GM20000 (cell line): ENCODE measurements at regions not wholly inside any gene's neighbourhood (a gene's known extent, or its start where the extent isn't known, plus 50 kb on each side); places are given as distances from the start of the nearest gene placed in this dataset.

Experiments used
- DNase-seq: peaks from one replicate; pipeline ENCODE4 v3.0.0; 2012; ENCODE audit warnings: low spot score
- TF ChIP-seq, protein P1 (sequence below): IDR thresholded peaks from 2 replicates; pipeline ENCODE4 v1.5.1; 2012; ENCODE audit warnings: mild to moderate bottlenecking, control low read depth; ENCODE audit errors: extremely low read depth, missing control alignments

DNA sequence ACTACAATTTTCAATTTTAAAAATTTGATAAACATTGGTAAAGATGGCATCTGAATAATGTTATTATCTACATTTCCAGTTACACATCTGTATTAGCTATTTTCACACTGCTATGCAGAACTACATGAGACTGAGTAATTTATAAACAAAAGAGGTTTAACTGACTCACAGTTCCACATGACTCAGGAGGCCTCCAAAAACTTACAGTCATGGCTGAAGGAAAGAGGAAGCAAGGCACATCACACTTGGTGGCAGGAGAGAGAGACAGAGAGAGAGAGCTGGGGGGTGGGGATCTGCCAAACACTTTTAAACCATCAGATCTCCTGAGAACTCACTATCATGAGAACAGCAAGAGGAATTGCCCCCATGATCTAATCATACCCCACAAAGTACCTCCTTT lies 850.0 kb downstream of the LTN1 start:
- TF ChIP-seq, protein P1, sequence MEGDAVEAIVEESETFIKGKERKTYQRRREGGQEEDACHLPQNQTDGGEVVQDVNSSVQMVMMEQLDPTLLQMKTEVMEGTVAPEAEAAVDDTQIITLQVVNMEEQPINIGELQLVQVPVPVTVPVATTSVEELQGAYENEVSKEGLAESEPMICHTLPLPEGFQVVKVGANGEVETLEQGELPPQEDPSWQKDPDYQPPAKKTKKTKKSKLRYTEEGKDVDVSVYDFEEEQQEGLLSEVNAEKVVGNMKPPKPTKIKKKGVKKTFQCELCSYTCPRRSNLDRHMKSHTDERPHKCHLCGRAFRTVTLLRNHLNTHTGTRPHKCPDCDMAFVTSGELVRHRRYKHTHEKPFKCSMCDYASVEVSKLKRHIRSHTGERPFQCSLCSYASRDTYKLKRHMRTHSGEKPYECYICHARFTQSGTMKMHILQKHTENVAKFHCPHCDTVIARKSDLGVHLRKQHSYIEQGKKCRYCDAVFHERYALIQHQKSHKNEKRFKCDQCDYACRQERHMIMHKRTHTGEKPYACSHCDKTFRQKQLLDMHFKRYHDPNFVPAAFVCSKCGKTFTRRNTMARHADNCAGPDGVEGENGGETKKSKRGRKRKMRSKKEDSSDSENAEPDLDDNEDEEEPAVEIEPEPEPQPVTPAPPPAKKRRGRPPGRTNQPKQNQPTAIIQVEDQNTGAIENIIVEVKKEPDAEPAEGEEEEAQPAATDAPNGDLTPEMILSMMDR, result no peak
- no peak for DNase-seq

DNA sequence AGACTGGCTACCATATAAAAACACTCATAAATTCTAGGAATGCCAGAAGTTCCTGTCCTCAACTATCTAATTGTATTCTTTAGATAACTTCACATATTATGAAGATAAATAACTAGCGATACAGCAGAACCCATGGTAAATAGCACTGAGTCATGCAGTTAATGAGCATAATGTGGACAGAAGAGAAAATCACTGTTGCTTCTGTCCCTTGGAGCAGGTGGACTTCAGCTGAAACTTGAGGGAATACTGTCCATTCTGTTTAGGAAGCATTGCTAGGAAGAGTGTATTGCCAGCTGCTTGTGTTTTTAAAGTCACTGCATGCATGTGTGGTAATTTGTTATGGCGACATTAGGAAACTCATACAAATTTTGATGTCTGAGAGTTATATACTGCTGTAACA lies 854.4 kb downstream of the LTN1 start:
- DNase-seq, result no peak
- TF ChIP-seq, protein P1, result no peak

GRCh38 chr21:28136656-28137255 lies 855.9 kb downstream of the LTN1 start:
- no peak for DNase-seq
- TF ChIP-seq, protein P1, result no peak

GRCh38 chr21:28135646-28136045 lies 857.0 kb downstream of the LTN1 start:
- TF ChIP-seq, protein P1, result no peak
- no peak for DNase-seq

- TF ChIP-seq, protein P1, result no peak
- no peak for DNase-seq
Observed at GRCh38 chr21:28133116-28133515, 859.6 kb downstream of the LTN1 start.

GRCh38 chr21:28132713-28133112 lies 860.0 kb downstream of the LTN1 start:
- no peak for DNase-seq
- TF ChIP-seq, protein P1, result no peak

GRCh38 chr21:28127175-28127785 lies 865.4 kb downstream of the LTN1 start:
- TF ChIP-seq, protein P1, result no peak
- no peak for DNase-seq
